Lung microvascular endothelial cell (primary cell): ENCODE measurements at regions not wholly inside any gene's neighbourhood (a gene's known extent, or its start where the extent isn't known, plus 50 kb on each side); places are given as distances from the start of the nearest gene placed in this dataset.

Experiments
- DNase-seq, 2 donors: peaks; one replicate each; pipeline versions ENCODE4 v3.0.0 to v3.0.0-alpha.2; 2010; ENCODE audit warnings: low read depth in 2 of 2

- no peak for DNase-seq
These were observed 251.2 kb downstream of the FAT3 start for GRCh38 chr11:92475819-92476218.

- no peak for DNase-seq
These were observed 253.1 kb downstream of the FAT3 start for GRCh38 chr11:92477686-92478085.

GRCh38 chr11:92480499-92480898, 255.9 kb downstream of the FAT3 start:
- DNase-seq, result no peak

GRCh38 chr11:92482492-92483060, 258.0 kb downstream of the FAT3 start:
- DNase-seq, result no peak

- DNase-seq, result no peak
These were observed 260.0 kb downstream of the FAT3 start for GRCh38 chr11:92484570-92484969.

- no peak for DNase-seq
These were observed 265.3 kb downstream of the FAT3 start for GRCh38 chr11:92489826-92490399.

GRCh38 chr11:92492372-92492771, 267.8 kb downstream of the FAT3 start:
- DNase-seq, result no peak

- no peak for DNase-seq
These were observed 270.6 kb downstream of the FAT3 start for GRCh38 chr11:92495107-92495793.

GRCh38 chr11:92500453-92500852, 275.8 kb downstream of the FAT3 start:
- DNase-seq, result no peak

- DNase-seq, result no peak
These were observed 276.6 kb downstream of the FAT3 start for GRCh38 chr11:92501066-92501739.

- DNase-seq, result no peak
These were observed 279.4 kb downstream of the FAT3 start for GRCh38 chr11:92504004-92504403.

GRCh38 chr11:92504534-92504933, 279.9 kb downstream of the FAT3 start:
- no peak for DNase-seq

GRCh38 chr11:92505689-92506088, 281.1 kb downstream of the FAT3 start:
- DNase-seq, result no peak

GRCh38 chr11:92506809-92507336, 282.3 kb downstream of the FAT3 start:
- DNase-seq, result no peak

GRCh38 chr11:92510591-92510990, 286.0 kb downstream of the FAT3 start:
- DNase-seq, result no peak

GRCh38 chr11:92511522-92512203, 287.0 kb downstream of the FAT3 start:
- no peak for DNase-seq

- no peak for DNase-seq
These were observed 287.6 kb downstream of the FAT3 start for GRCh38 chr11:92512204-92512569.

- DNase-seq, result no peak
These were observed 299.0 kb downstream of the FAT3 start for GRCh38 chr11:92523611-92524010.

- DNase-seq, result no peak
These were observed 299.9 kb downstream of the FAT3 start for GRCh38 chr11:92524542-92524941.

- no peak for DNase-seq
These were observed 302.8 kb downstream of the FAT3 start for GRCh38 chr11:92527467-92527866.

- DNase-seq, result no peak
These were observed 303.4 kb downstream of the FAT3 start for GRCh38 chr11:92528001-92528400.
